ENCODE measurements at regions not wholly inside any gene's neighbourhood (a gene's known extent, or its start where the extent isn't known, plus 50 kb on each side); places are given as distances from the start of the nearest gene placed in this dataset.

- H3K27ac Mint-ChIP-seq, result no peak overlapping the region
- no peaks in the 10 kb centered on the region for H3K4me1 ChIP-seq (ENCODE audit: control insufficient read depth in 1 of 2, insufficient read depth in 2 of 2, low read length in 2 of 2)
Observed at GRCh38 chr1:239446611-239447010, 60.2 kb downstream of the CHRM3 start.

GRCh38 chr1:239448911-239449310, 62.5 kb downstream of the CHRM3 start:
- no CpG with 5 or more reads among the region's 3 CpGs for WGBS (ENCODE audit: insufficient coverage)
- Histone ChIP-seq H4K20me1 (ENCODE audit: insufficient read depth, low read length) (no peaks in the 10 kb centered on the region), H3K27me3 (ENCODE audit: control insufficient read depth in 2 of 2, insufficient read depth in 2 of 2, low read length in 2 of 2) (no peaks in the 10 kb centered on the region), H3K9ac (ENCODE audit: insufficient read depth, low read length, poor library complexity, severe bottlenecking) (no peak overlapping the region), H3K36me3 (replicated peaks in 1 of 2; ENCODE audit: control insufficient read depth in 1 of 2, insufficient read depth in 2 of 2, low read length in 2 of 2) (no peaks in the 10 kb centered on the region), H3K4me1 (ENCODE audit: control insufficient read depth in 1 of 2, insufficient read depth in 2 of 2, low read length in 2 of 2) (no peaks in the 10 kb centered on the region), H3K9me3 (replicated peaks in 1 of 2; ENCODE audit: control insufficient read depth in 1 of 2, insufficient read depth in 1 of 2, low read length in 2 of 2) (no peaks in the 10 kb centered on the region), H3K4me3 (replicated peaks in 1 of 3; ENCODE audit: low read depth in 2 of 3, low read length in 3 of 3) (no peak overlapping the region), H2AFZ (ENCODE audit: insufficient read depth, low read depth, low read length, poor library complexity, severe bottlenecking) (no peak overlapping the region), H3K79me2 (ENCODE audit: insufficient read depth, low read length) (no peaks in the 10 kb centered on the region), H3K4me2 (replicated peaks; ENCODE audit: extremely low read depth, low read length, poor library complexity, severe bottlenecking) (no peak overlapping the region), H3K27ac (ENCODE audit: low read depth in 1 of 2, low read length in 2 of 2) (no peak overlapping the region)
- Mint-ChIP-seq H3K4me1 (no peaks in the 10 kb centered on the region), H3K27ac (no peak overlapping the region), H3K4me3 (no peak overlapping the region), H3K27me3 (ENCODE audit: low read depth in 3 of 3) (no peaks in the 10 kb centered on the region), H3K36me3 (no peaks in the 10 kb centered on the region), H3K9me3 (peaks cover 0 to 6% (median 2%) of the 10 kb centered on the region in 7 donors)
- no peak for DNase-seq
- TF ChIP-seq CTCF (IDR thresholded peaks at IDR 0.05), result no peak
- intact Hi-C loops (cut with micrococcal nuclease), result no loop called here

More at GRCh38 chr1:239446611-239447010, 60.2 kb downstream of the CHRM3 start:
- H3K36me3 ChIP-seq (replicated peaks in 1 of 2; ENCODE audit: control insufficient read depth in 1 of 2, insufficient read depth in 2 of 2, low read length in 2 of 2), result no peaks in the 10 kb centered on the region
- TF ChIP-seq CTCF (IDR thresholded peaks at IDR 0.05), result no peak
- no peaks in the 10 kb centered on the region for H3K79me2 ChIP-seq (ENCODE audit: insufficient read depth, low read length)
- no peak overlapping the region for H3K4me2 ChIP-seq (replicated peaks; ENCODE audit: extremely low read depth, low read length, poor library complexity, severe bottlenecking)
- H3K9me3 ChIP-seq (replicated peaks in 1 of 2; ENCODE audit: control insufficient read depth in 1 of 2, insufficient read depth in 1 of 2, low read length in 2 of 2), result no peaks in the 10 kb centered on the region
- H3K27me3 ChIP-seq (ENCODE audit: control insufficient read depth in 2 of 2, insufficient read depth in 2 of 2, low read length in 2 of 2), result no peaks in the 10 kb centered on the region
- Mint-ChIP-seq H3K36me3 (no peaks in the 10 kb centered on the region), H3K4me1 (no peaks in the 10 kb centered on the region), H3K4me3 (no peak overlapping the region), H3K27me3 (ENCODE audit: low read depth in 3 of 3) (no peaks in the 10 kb centered on the region), H3K9me3 (peaks cover 0 to 3% (median 0%) of the 10 kb centered on the region in 7 donors)
- no peak overlapping the region for H2AFZ ChIP-seq (ENCODE audit: insufficient read depth, low read depth, low read length, poor library complexity, severe bottlenecking)
- DNase-seq, result no peak
- intact Hi-C loops (cut with micrococcal nuclease), result no loop called here
- no peaks in the 10 kb centered on the region for H4K20me1 ChIP-seq (ENCODE audit: insufficient read depth, low read length)
- no peak overlapping the region for H3K27ac ChIP-seq (ENCODE audit: low read depth in 1 of 2, low read length in 2 of 2)
- no peak overlapping the region for H3K9ac ChIP-seq (ENCODE audit: insufficient read depth, low read length, poor library complexity, severe bottlenecking)
- H3K4me3 ChIP-seq (replicated peaks in 1 of 3; ENCODE audit: low read depth in 2 of 3, low read length in 3 of 3), result no peak overlapping the region

Measured in CD14-positive monocyte (primary cell).